ENCODE measurements at regions not wholly inside any gene's neighbourhood (a gene's known extent, or its start where the extent isn't known, plus 50 kb on each side); places are given as distances from the start of the nearest gene placed in this dataset.

GRCh38 chr5:167250996-167251395, 1040.4 kb upstream of the WWC1 start:
- TF ChIP-seq POLR2AphosphoS5 (IDR thresholded peaks at IDR 0.05) = no peak
- no peak for TF ChIP-seq CTCF (IDR thresholded peaks at IDR 0.05)
- no peak for TF ChIP-seq POLR2A (IDR thresholded peaks at IDR 0.05)
- TF ChIP-seq EP300 (IDR thresholded peaks at IDR 0.05; ENCODE audit: low read depth) = no peak

Data from transverse colon (tissue), 4 donors.